ENCODE measurements at regions not wholly inside any gene's neighbourhood (a gene's known extent, or its start where the extent isn't known, plus 50 kb on each side); places are given as distances from the start of the nearest gene placed in this dataset.

- Histone ChIP-seq H3K27me3 (replicated peaks; ENCODE audit: control insufficient read depth, insufficient read depth, low read length) (no peaks in the 10 kb centered on the region), H3K4me3 (ENCODE audit: low read depth, low read length) (no peak overlapping the region), H3K36me3 (ENCODE audit: control insufficient read depth, insufficient read depth, low read length) (no peaks in the 10 kb centered on the region), H3K4me1 (no peaks in the 10 kb centered on the region), H3K9me3 (no peaks in the 10 kb centered on the region)
- no TSS peak for BruUV-seq (replicated peaks)
- peaks cover 5% of the 10 kb centered on the region for H3K27me3 Mint-ChIP-seq (ENCODE audit: insufficient read depth, unreplicated experiment)
- intact Hi-C loops (cut with micrococcal nuclease; ENCODE audit: unreplicated experiment): no loop called here
- TF ChIP-seq CTCF (IDR thresholded peaks at IDR 0.05; ENCODE audit: insufficient read depth in 1 of 2, low read depth in 1 of 2, low read length in 1 of 2, severe bottlenecking in 1 of 2, unreplicated experiment in 1 of 2): no peak
- H3K9me3 Mint-ChIP-seq (ENCODE audit: unreplicated experiment): no peaks in the 10 kb centered on the region
- ChIA-PET CTCF (no interaction called here), POLR2A (no interaction called here)
- H3K4me1 Mint-ChIP-seq (ENCODE audit: low read depth, unreplicated experiment): no peaks in the 10 kb centered on the region
- H3K27ac Mint-ChIP-seq (ENCODE audit: unreplicated experiment): no peak overlapping the region
- no peak for DNase-seq
- H3K36me3 Mint-ChIP-seq (ENCODE audit: insufficient read depth, unreplicated experiment): no peaks in the 10 kb centered on the region
- no peak overlapping the region for H3K4me3 Mint-ChIP-seq (ENCODE audit: unreplicated experiment)
Measured at GRCh38 chr1:222394224-222394623, 153.7 kb downstream of the HHIPL2 start.

GRCh38 chr1:222392556-222392955 is 155.3 kb downstream of the HHIPL2 start:
- H3K36me3 ChIP-seq (ENCODE audit: control insufficient read depth, insufficient read depth, low read length): no peaks in the 10 kb centered on the region
- DNase-seq: no peak
- intact Hi-C loops (cut with micrococcal nuclease; ENCODE audit: unreplicated experiment): no loop called here
- Mint-ChIP-seq H3K27ac (ENCODE audit: unreplicated experiment) (no peak overlapping the region), H3K27me3 (ENCODE audit: insufficient read depth, unreplicated experiment) (peaks cover 5% of the 10 kb centered on the region), H3K36me3 (ENCODE audit: insufficient read depth, unreplicated experiment) (no peaks in the 10 kb centered on the region), H3K4me1 (ENCODE audit: low read depth, unreplicated experiment) (no peaks in the 10 kb centered on the region), H3K4me3 (ENCODE audit: unreplicated experiment) (no peak overlapping the region), H3K9me3 (ENCODE audit: unreplicated experiment) (no peaks in the 10 kb centered on the region)
- H3K9me3 ChIP-seq: no peaks in the 10 kb centered on the region
- BruUV-seq (replicated peaks): no TSS peak
- TF ChIP-seq CTCF (IDR thresholded peaks at IDR 0.05; ENCODE audit: insufficient read depth in 1 of 2, low read depth in 1 of 2, low read length in 1 of 2, severe bottlenecking in 1 of 2, unreplicated experiment in 1 of 2): no peak
- CTCF ChIA-PET: no interaction called here
- no peaks in the 10 kb centered on the region for H3K27me3 ChIP-seq (replicated peaks; ENCODE audit: control insufficient read depth, insufficient read depth, low read length)
- POLR2A ChIA-PET: no interaction called here
- no peaks in the 10 kb centered on the region for H3K4me1 ChIP-seq
- H3K4me3 ChIP-seq (ENCODE audit: low read depth, low read length): no peak overlapping the region

GRCh38 chr1:222390181-222390580 is 157.7 kb downstream of the HHIPL2 start:
- Mint-ChIP-seq H3K27ac (ENCODE audit: unreplicated experiment) (no peak overlapping the region), H3K9me3 (ENCODE audit: unreplicated experiment) (no peaks in the 10 kb centered on the region), H3K4me3 (ENCODE audit: unreplicated experiment) (no peak overlapping the region), H3K4me1 (ENCODE audit: low read depth, unreplicated experiment) (no peaks in the 10 kb centered on the region), H3K27me3 (ENCODE audit: insufficient read depth, unreplicated experiment) (peaks cover 5% of the 10 kb centered on the region), H3K36me3 (ENCODE audit: insufficient read depth, unreplicated experiment) (no peaks in the 10 kb centered on the region)
- CTCF ChIA-PET: no interaction called here
- no peak for DNase-seq
- TF ChIP-seq CTCF (IDR thresholded peaks at IDR 0.05; ENCODE audit: insufficient read depth in 1 of 2, low read depth in 1 of 2, low read length in 1 of 2, severe bottlenecking in 1 of 2, unreplicated experiment in 1 of 2): no peak
- no peaks in the 10 kb centered on the region for H3K36me3 ChIP-seq (ENCODE audit: control insufficient read depth, insufficient read depth, low read length)
- H3K4me1 ChIP-seq: no peaks in the 10 kb centered on the region
- POLR2A ChIA-PET: no interaction called here
- no TSS peak for BruUV-seq (replicated peaks)
- H3K4me3 ChIP-seq (ENCODE audit: low read depth, low read length): no peak overlapping the region
- no peaks in the 10 kb centered on the region for H3K27me3 ChIP-seq (replicated peaks; ENCODE audit: control insufficient read depth, insufficient read depth, low read length)
- intact Hi-C loops (cut with micrococcal nuclease; ENCODE audit: unreplicated experiment): no loop called here
- no peaks in the 10 kb centered on the region for H3K9me3 ChIP-seq

Measured in Caco-2 (cell line).